ENCODE measurements at regions not wholly inside any gene's neighbourhood (a gene's known extent, or its start where the extent isn't known, plus 50 kb on each side); places are given as distances from the start of the nearest gene placed in this dataset.

- H3K9me3 Mint-ChIP-seq = no peaks in the 10 kb centered on the region
- H3K4me1 Mint-ChIP-seq = peaks cover 21% of the 10 kb centered on the region
- no peaks in the 10 kb centered on the region for H3K36me3 Mint-ChIP-seq (ENCODE audit: low read depth)
- H3K27me3 Mint-ChIP-seq (ENCODE audit: low read depth) = peaks cover 6% of the 10 kb centered on the region
- peak overlapping the region in 1 of 3 experiments; percentile 21 for H3K27ac Mint-ChIP-seq
- no peak for TF ChIP-seq CTCF (IDR thresholded peaks at IDR 0.05; ENCODE audit: unreplicated experiment in 3 of 3)
- H3K4me3 Mint-ChIP-seq = no peak overlapping the region
These were observed 50.9 kb upstream of the TUT7 start for GRCh38 chr9:86405086-86405491.

Measured in nephron (organoid).